Transverse colon (tissue), 4 donors: ENCODE measurements at regions not wholly inside any gene's neighbourhood (a gene's known extent, or its start where the extent isn't known, plus 50 kb on each side); places are given as distances from the start of the nearest gene placed in this dataset.

Experiments
- CTCF ChIP-seq, 5 experiments: fragments of 200-600 bp in 3 of 5; fragments of 450-650 bp in 2 of 5; sonication (generic) in 3 of 5; IDR thresholded peaks; 1 replicate in 2 of 5; 2 replicates in 3 of 5; pipeline ENCODE4 v1.5.1; 2016 to 2017; ENCODE audit warnings: antibody characterized with exemption in 5 of 5, inconsistent platforms in 3 of 5, mild to moderate bottlenecking in 2 of 5, moderate library complexity in 1 of 5
- EP300 ChIP-seq: sonication (generic); formaldehyde crosslinking; IDR thresholded peaks from one replicate; pipeline ENCODE4 v1.6.1; 2017; ENCODE audit warnings: antibody characterized with exemption, low read depth
- POLR2A ChIP-seq: fragments of 450-650 bp; IDR thresholded peaks from one replicate; pipeline ENCODE4 v1.6.1; 2016; ENCODE audit warnings: antibody characterized with exemption, mild to moderate bottlenecking, moderate library complexity
- POLR2AphosphoS5 ChIP-seq, 3 donors: sonication (generic); formaldehyde crosslinking; IDR thresholded peaks; one replicate each; pipeline ENCODE4 v1.6.1; 2016; ENCODE audit warnings: antibody characterized with exemption in 3 of 3

- TF ChIP-seq CTCF (IDR thresholded peaks at IDR 0.05) (no peak), EP300 (no peak), POLR2AphosphoS5 (IDR thresholded peaks at IDR 0.05) (no peak), POLR2A (no peak)
Measured at GRCh38 chr16:86291491-86291890, 218.8 kb upstream of the FOXF1 start.
